CD4-positive, alpha-beta T cell (primary cell): ENCODE measurements at regions not wholly inside any gene's neighbourhood (a gene's known extent, or its start where the extent isn't known, plus 50 kb on each side); places are given as distances from the start of the nearest gene placed in this dataset.

ENCODE experiments used
- ATAC-seq: fragments of 200-7000 bp; cut with Tn5 transposase; one replicate; pipeline ENCODE4 v1.10.0; 2022; ENCODE audit warnings: mild to moderate bottlenecking; ENCODE audit not compliant: poor library complexity
- CTCF ChIA-PET: fragments of 350-600 bp; sonication (Branson Sonifier 250); formaldehyde crosslinking; loops from one replicate; lab custom pipeline; 2021; ENCODE audit warnings: antibody characterized with exemption, inconsistent platforms; lab: Charles Lee
- POLR2A ChIA-PET: fragments of 350-600 bp; sonication (Branson Sonifier 250); formaldehyde crosslinking; loops from one replicate; lab custom pipeline; 2021; ENCODE audit warnings: antibody characterized with exemption, inconsistent platforms; lab: Charles Lee
- DNase-seq, 14 experiments: peaks; one replicate each; pipeline ENCODE4 v3.0.0-alpha.2; 2013 to 2020; ENCODE audit warnings: mixed read lengths in 2 of 14
- H3K27ac ChIP-seq, 2 donors: one replicate each; pipeline versions ENCODE4 v1.5.1 to v1.7.0; 2013; ENCODE audit warnings: low read length in 2 of 2, low read depth in 1 of 2, mild to moderate bottlenecking in 1 of 2
- H3K27me3 ChIP-seq, 2 experiments: 1 replicate in 1 of 2; 2 replicates in 1 of 2; pipeline versions ENCODE4 v1.6.1 to v1.7.0; 2013; ENCODE audit warnings: low read length in 2 of 2, control low read depth in 1 of 2, mild to moderate bottlenecking in 1 of 2, moderate library complexity in 1 of 2; ENCODE audit not compliant: insufficient read depth in 2 of 2, control insufficient read depth in 1 of 2
- H3K36me3 ChIP-seq: one replicate; pipeline ENCODE4 v1.6.1; 2013; ENCODE audit warnings: low read length, control low read depth; ENCODE audit not compliant: insufficient read depth
- H3K4me1 ChIP-seq: one replicate; pipeline ENCODE4 v1.6.1; 2013; ENCODE audit warnings: low read length, control low read depth; ENCODE audit not compliant: insufficient read depth
- H3K4me3 ChIP-seq: one replicate; pipeline ENCODE4 v1.5.1; 2013; ENCODE audit warnings: mild to moderate bottlenecking, low read length, moderate library complexity
- H3K9me3 ChIP-seq, 2 experiments: 1 replicate in 1 of 2; 2 replicates in 1 of 2; pipeline versions ENCODE4 v1.6.1 to v1.7.0; 2013; ENCODE audit warnings: low read length in 2 of 2, mild to moderate bottlenecking in 2 of 2, control low read depth in 1 of 2, moderate library complexity in 1 of 2; ENCODE audit not compliant: control insufficient read depth in 1 of 2, insufficient read depth in 1 of 2
- H3K27ac Mint-ChIP-seq: one replicate; pipeline ENCODE4 v1.8.0; 2020; ENCODE audit warnings: mixed read lengths
- H3K27me3 Mint-ChIP-seq: one replicate; pipeline ENCODE4 v1.8.0; 2021; ENCODE audit warnings: mixed read lengths
- H3K36me3 Mint-ChIP-seq: one replicate; pipeline ENCODE4 v1.8.0; 2021; ENCODE audit warnings: low read depth, mixed read lengths
- H3K4me1 Mint-ChIP-seq: one replicate; pipeline ENCODE4 v1.8.0; 2021; ENCODE audit warnings: low read depth, mixed read lengths
- H3K4me3 Mint-ChIP-seq: one replicate; pipeline ENCODE4 v1.8.0; 2020; ENCODE audit warnings: mild to moderate bottlenecking, mixed read lengths
- H3K9me3 Mint-ChIP-seq: one replicate; pipeline ENCODE4 v1.8.0; 2020; ENCODE audit warnings: mixed read lengths
- CTCF ChIP-seq: fragments of 200-600 bp; IDR thresholded peaks from one replicate; pipeline ENCODE4 v1.8.0; 2022; ENCODE audit warnings: antibody characterized with exemption, mild to moderate bottlenecking
- intact Hi-C, 2 experiments: fragments of 100-400 bp; cut with DNase I in 1 of 2; cut with micrococcal nuclease in 1 of 2; formaldehyde crosslinking; loops; one replicate each; pipeline versions ENCODE4 v1.15.1 to v1.9.0; 2023 to 2025; cut with DNase I, micrococcal nuclease

- CTCF ChIA-PET: no interaction called here
Observed at GRCh38 chr3:159882367-159882766, 106.3 kb upstream of the IL12A start.

GRCh38 chr3:159882790-159883779 lies 105.5 kb upstream of the IL12A start:
- no peak overlapping the region for H3K27ac Mint-ChIP-seq
- Histone ChIP-seq H3K27ac (no peak overlapping the region), H3K36me3 (no peaks in the 10 kb centered on the region), H3K4me1 (no peaks in the 10 kb centered on the region), H3K27me3 (no peaks in the 10 kb centered on the region), H3K4me3 (no peak overlapping the region), H3K9me3 (no peaks in the 10 kb centered on the region)
- peaks cover 5% of the 10 kb centered on the region for H3K27me3 Mint-ChIP-seq
- no peaks in the 10 kb centered on the region for H3K9me3 Mint-ChIP-seq
- no peaks in the 10 kb centered on the region for H3K36me3 Mint-ChIP-seq
- no peak overlapping the region for H3K4me3 Mint-ChIP-seq
- intact Hi-C loops: loop anchor here in 1 of 2 experiments (5.0 kb wide), 1 partner anchor 529 kb away; no protein-coding TSS in a partner anchor
- no peak for TF ChIP-seq CTCF
- CTCF ChIA-PET: no interaction called here
- POLR2A ChIA-PET: no interaction called here
- no peaks in the 10 kb centered on the region for H3K4me1 Mint-ChIP-seq
- ATAC-seq (no peak), DNase-seq (no peak)

More at GRCh38 chr3:159882367-159882766, 106.3 kb upstream of the IL12A start:
- Histone ChIP-seq H3K27me3 (no peaks in the 10 kb centered on the region), H3K4me1 (no peaks in the 10 kb centered on the region), H3K4me3 (no peak overlapping the region), H3K9me3 (no peaks in the 10 kb centered on the region), H3K27ac (no peak overlapping the region), H3K36me3 (no peaks in the 10 kb centered on the region)
- Mint-ChIP-seq H3K9me3 (no peaks in the 10 kb centered on the region), H3K4me1 (no peaks in the 10 kb centered on the region), H3K36me3 (no peaks in the 10 kb centered on the region), H3K27ac (no peak overlapping the region), H3K4me3 (no peak overlapping the region), H3K27me3 (peaks cover 10% of the 10 kb centered on the region)
- ATAC-seq (no peak), DNase-seq (no peak)
- intact Hi-C loops: loop anchor here in 1 of 2 experiments (5.0 kb wide), 1 partner anchor 530 kb away; no protein-coding TSS in a partner anchor
- no peak for TF ChIP-seq CTCF
- POLR2A ChIA-PET: no interaction called here

GRCh38 chr3:159884661-159885402 lies 103.8 kb upstream of the IL12A start:
- no peak overlapping the region for H3K4me3 ChIP-seq
- Mint-ChIP-seq H3K4me1 (no peaks in the 10 kb centered on the region), H3K4me3 (no peak overlapping the region), H3K36me3 (no peaks in the 10 kb centered on the region), H3K27me3 (peaks cover 5% of the 10 kb centered on the region), H3K9me3 (no peaks in the 10 kb centered on the region), H3K27ac (no peak overlapping the region)
- CTCF ChIA-PET: interaction anchor here (0.6 to 1.2 kb wide), 2 partner anchors 583 to 601 kb away, joined by 3 to 4 read pairs; no protein-coding TSS in a partner anchor
- peak; percentile 37 for ATAC-seq
- H3K36me3 ChIP-seq: no peaks in the 10 kb centered on the region
- intact Hi-C loops: loop anchor here (1.0 to 5.0 kb wide), 3 partner anchors 527 to 602 kb away; no protein-coding TSS in a partner anchor
- H3K4me1 ChIP-seq: no peaks in the 10 kb centered on the region
- no peak overlapping the region for H3K27ac ChIP-seq
- peak; percentile 28 for TF ChIP-seq CTCF
- no peaks in the 10 kb centered on the region for H3K9me3 ChIP-seq
- no peaks in the 10 kb centered on the region for H3K27me3 ChIP-seq
- DNase-seq: peak in 3 of 14 experiments; percentile 17 to 42 (median 35)
- POLR2A ChIA-PET: interaction anchor here (0.5 kb wide), 1 partner anchor 122 kb away, joined by 3 read pairs; no protein-coding TSS in a partner anchor
